ENCODE measurements at regions not wholly inside any gene's neighbourhood (a gene's known extent, or its start where the extent isn't known, plus 50 kb on each side); places are given as distances from the start of the nearest gene placed in this dataset.
"Not testable (repeated sequence)": the region's sequence is repeated elsewhere in the genome, so short reads cannot be mapped to it uniquely, and the experiment has no call there.

- not testable (repeated sequence) for TF ChIP-seq CTCF (optimal IDR thresholded peaks at IDR 0.05 in 1 of 3, IDR thresholded peaks at IDR 0.05 in 1 of 3, conservative IDR thresholded peaks at IDR 0.05 in 1 of 3; ENCODE audit: extremely low read depth in 1 of 3, insufficient read depth in 2 of 3, low read length in 3 of 3); EZH2 (IDR thresholded peaks at IDR 0.05; ENCODE audit: low read length)
Measured at GRCh38 chr10:52374207-52374606, 60.1 kb downstream of the DKK1 start.

Data from keratinocyte (primary cell).